HUES48 (cell line): ENCODE measurements at regions not wholly inside any gene's neighbourhood (a gene's known extent, or its start where the extent isn't known, plus 50 kb on each side); places are given as distances from the start of the nearest gene placed in this dataset.

ENCODE experiments used
- H3K27ac ChIP-seq: one replicate; pipeline ENCODE4 v1.7.0; 2013; ENCODE audit warnings: low read depth, low read length, inconsistent platforms
- H3K27me3 ChIP-seq: 2 replicates; pipeline ENCODE4 v1.6.1; 2013; ENCODE audit warnings: mild to moderate bottlenecking, low read length; ENCODE audit not compliant: control insufficient read depth, insufficient read depth
- H3K36me3 ChIP-seq: 2 replicates; pipeline ENCODE4 v1.6.1; 2013; ENCODE audit warnings: low read length; ENCODE audit not compliant: control insufficient read depth, insufficient read depth
- H3K4me1 ChIP-seq: 2 replicates; pipeline ENCODE4 v1.6.1; 2013; ENCODE audit warnings: mild to moderate bottlenecking, low read length; ENCODE audit not compliant: control insufficient read depth, insufficient read depth
- H3K4me3 ChIP-seq: 2 replicates; pipeline ENCODE4 v1.5.1; 2013; ENCODE audit warnings: mild to moderate bottlenecking, low read depth, low read length
- H3K9ac ChIP-seq: 2 replicates; pipeline ENCODE4 v1.6.1; 2013; ENCODE audit warnings: mild to moderate bottlenecking, low read depth, low read length, moderate library complexity
- H3K9me3 ChIP-seq: 2 replicates; pipeline ENCODE4 v1.6.1; 2013; ENCODE audit warnings: low read length; ENCODE audit not compliant: control insufficient read depth, insufficient read depth

DNA sequence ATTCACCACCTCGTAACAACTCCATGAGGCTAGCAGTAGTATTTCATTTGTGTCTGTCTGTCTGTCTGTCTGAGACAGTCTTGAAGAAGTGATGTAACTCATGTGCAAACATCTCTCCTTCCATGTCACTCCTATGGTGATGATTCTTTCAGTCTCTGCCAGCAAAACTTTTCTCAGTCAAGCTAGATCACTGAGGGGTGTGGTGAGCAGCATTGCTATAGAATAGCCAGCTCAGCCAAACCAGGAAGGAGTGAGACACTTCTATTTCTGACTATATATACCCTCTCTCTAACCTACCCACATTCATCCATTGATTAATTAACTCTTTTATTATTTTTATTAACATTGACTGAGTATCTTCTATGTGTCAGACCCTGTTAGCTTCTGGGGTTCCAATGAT is 1095.1 kb upstream of the GYPC start:
- Histone ChIP-seq H3K4me1 (no peaks in the 10 kb centered on the region), H3K27ac (no peak overlapping the region), H3K4me3 (no peak overlapping the region), H3K9ac (no peak overlapping the region), H3K27me3 (no peaks in the 10 kb centered on the region), H3K9me3 (no peaks in the 10 kb centered on the region), H3K36me3 (no peaks in the 10 kb centered on the region)

GRCh38 chr2:125561302-125561701 is 1094.7 kb upstream of the GYPC start:
- H3K4me3 ChIP-seq, result no peak overlapping the region
- no peaks in the 10 kb centered on the region for H3K36me3 ChIP-seq
- no peak overlapping the region for H3K9ac ChIP-seq
- H3K27me3 ChIP-seq, result no peaks in the 10 kb centered on the region
- H3K4me1 ChIP-seq, result no peaks in the 10 kb centered on the region
- H3K27ac ChIP-seq, result no peak overlapping the region
- no peaks in the 10 kb centered on the region for H3K9me3 ChIP-seq

GRCh38 chr2:125562924-125563323 is 1093.0 kb upstream of the GYPC start:
- Histone ChIP-seq H3K4me1 (no peaks in the 10 kb centered on the region), H3K27ac (no peak overlapping the region), H3K4me3 (no peak overlapping the region), H3K36me3 (no peaks in the 10 kb centered on the region), H3K27me3 (no peaks in the 10 kb centered on the region), H3K9ac (no peak overlapping the region), H3K9me3 (no peaks in the 10 kb centered on the region)

GRCh38 chr2:125564471-125564870 is 1091.5 kb upstream of the GYPC start:
- H3K9me3 ChIP-seq, result no peaks in the 10 kb centered on the region
- no peaks in the 10 kb centered on the region for H3K4me1 ChIP-seq
- H3K4me3 ChIP-seq, result no peak overlapping the region
- no peaks in the 10 kb centered on the region for H3K27me3 ChIP-seq
- H3K27ac ChIP-seq, result no peak overlapping the region
- no peaks in the 10 kb centered on the region for H3K36me3 ChIP-seq
- no peak overlapping the region for H3K9ac ChIP-seq

DNA sequence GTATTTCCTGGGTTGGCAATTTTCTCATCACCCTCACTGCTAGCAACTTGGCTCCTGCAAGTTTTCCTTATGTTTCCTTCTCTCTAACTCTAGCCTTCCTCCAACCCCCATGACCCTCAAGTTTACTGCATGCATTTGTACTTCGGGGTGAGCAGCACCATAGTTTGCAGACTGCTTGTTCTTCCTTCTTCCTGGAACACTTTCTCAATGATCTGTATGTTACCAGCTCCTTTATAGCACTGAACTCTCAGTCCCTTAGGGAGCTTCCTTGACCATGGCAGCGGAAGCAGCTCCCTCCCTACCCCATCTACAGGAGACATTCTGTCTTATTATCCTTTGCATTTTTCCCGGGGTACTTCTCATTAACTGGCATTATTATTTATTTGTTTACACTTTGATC is 1089.5 kb upstream of the GYPC start:
- Histone ChIP-seq H3K27me3 (no peaks in the 10 kb centered on the region), H3K4me3 (no peak overlapping the region), H3K9ac (no peak overlapping the region), H3K27ac (no peak overlapping the region), H3K4me1 (no peaks in the 10 kb centered on the region), H3K36me3 (no peaks in the 10 kb centered on the region), H3K9me3 (no peaks in the 10 kb centered on the region)

- H3K4me1 ChIP-seq, result no peaks in the 10 kb centered on the region
- no peaks in the 10 kb centered on the region for H3K27me3 ChIP-seq
- no peak overlapping the region for H3K4me3 ChIP-seq
- H3K9me3 ChIP-seq, result no peaks in the 10 kb centered on the region
- no peak overlapping the region for H3K9ac ChIP-seq
- H3K36me3 ChIP-seq, result no peaks in the 10 kb centered on the region
- H3K27ac ChIP-seq, result no peak overlapping the region
These were observed 1088.9 kb upstream of the GYPC start for GRCh38 chr2:125567100-125567499.

DNA sequence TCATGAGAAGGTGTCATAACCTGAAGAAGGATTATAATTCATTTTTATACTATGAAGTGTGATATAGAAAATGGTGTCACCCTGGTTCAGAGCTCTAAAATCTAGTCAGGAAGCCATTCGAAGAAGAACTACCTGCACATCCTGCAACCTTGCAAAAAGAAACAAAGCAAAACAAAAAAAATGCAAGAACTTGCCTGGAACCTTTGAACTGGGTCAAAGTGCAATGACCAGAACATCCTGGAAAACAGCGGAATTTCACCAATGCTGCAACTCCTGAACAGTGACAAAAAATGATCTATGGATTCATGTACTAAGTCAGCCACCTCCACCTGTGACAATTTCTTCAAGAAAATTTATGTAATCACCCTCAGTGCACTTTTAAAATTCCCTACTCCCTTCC is 1083.3 kb upstream of the GYPC start:
- Histone ChIP-seq H3K9me3 (no peaks in the 10 kb centered on the region), H3K27ac (no peak overlapping the region), H3K36me3 (no peaks in the 10 kb centered on the region), H3K4me3 (no peak overlapping the region), H3K9ac (no peak overlapping the region), H3K27me3 (no peaks in the 10 kb centered on the region), H3K4me1 (no peaks in the 10 kb centered on the region)

GRCh38 chr2:125573432-125573831 is 1082.5 kb upstream of the GYPC start:
- H3K4me3 ChIP-seq, result no peak overlapping the region
- H3K9ac ChIP-seq, result no peak overlapping the region
- H3K4me1 ChIP-seq, result no peaks in the 10 kb centered on the region
- no peaks in the 10 kb centered on the region for H3K9me3 ChIP-seq
- no peaks in the 10 kb centered on the region for H3K36me3 ChIP-seq
- no peaks in the 10 kb centered on the region for H3K27me3 ChIP-seq
- no peak overlapping the region for H3K27ac ChIP-seq

DNA sequence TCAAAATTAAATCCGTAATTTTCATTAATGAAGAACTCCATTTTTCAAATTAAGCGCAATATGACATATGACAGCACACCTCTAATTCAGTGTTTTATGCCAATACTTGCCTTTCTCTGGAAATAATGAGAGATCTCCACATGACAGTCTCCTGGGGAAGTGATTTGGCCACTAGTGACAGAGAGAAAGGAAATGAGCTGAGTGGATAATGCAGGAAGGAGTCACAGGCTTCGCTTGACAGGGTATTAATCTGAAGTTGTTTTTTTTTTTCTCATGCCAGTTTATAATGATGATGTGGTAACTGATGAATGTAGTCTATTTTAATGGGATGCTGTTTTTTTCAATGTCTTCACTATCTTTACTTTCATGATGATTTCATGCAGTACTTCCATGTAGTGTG is 1079.4 kb upstream of the GYPC start:
- Histone ChIP-seq H3K9ac (no peak overlapping the region), H3K27me3 (no peaks in the 10 kb centered on the region), H3K4me1 (no peaks in the 10 kb centered on the region), H3K27ac (no peak overlapping the region), H3K36me3 (no peaks in the 10 kb centered on the region), H3K9me3 (no peaks in the 10 kb centered on the region), H3K4me3 (no peak overlapping the region)

- Histone ChIP-seq H3K4me3 (no peak overlapping the region), H3K9me3 (no peaks in the 10 kb centered on the region; the same call in 1 of the 2 replicates), H3K36me3 (no peaks in the 10 kb centered on the region), H3K27ac (no peak overlapping the region), H3K9ac (no peak overlapping the region), H3K27me3 (no peaks in the 10 kb centered on the region), H3K4me1 (no peaks in the 10 kb centered on the region)
These were observed 1074.4 kb upstream of the GYPC start for GRCh38 chr2:125581557-125581956.

DNA sequence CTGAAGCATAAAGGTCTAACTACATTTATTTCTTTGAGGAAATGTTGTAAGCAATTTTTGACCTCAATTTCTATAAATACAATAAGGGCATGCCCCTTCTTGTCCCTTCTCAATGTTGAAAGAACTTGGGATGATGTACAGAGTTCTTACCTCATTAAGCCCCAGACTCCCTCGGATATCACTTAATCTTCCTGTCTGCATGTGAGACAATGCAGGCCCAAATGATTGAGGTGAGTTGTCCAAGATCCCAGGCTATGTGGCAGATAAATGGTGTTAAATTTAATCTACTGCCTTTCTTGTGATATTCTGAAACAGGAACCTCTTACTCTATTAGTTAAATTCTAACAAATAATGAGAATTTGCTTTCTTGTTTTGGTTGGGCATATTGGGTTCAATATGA is 1073.4 kb upstream of the GYPC start:
- Histone ChIP-seq H3K9me3 (no peaks in the 10 kb centered on the region; the same call in 1 of the 2 replicates), H3K27ac (no peak overlapping the region), H3K27me3 (no peaks in the 10 kb centered on the region), H3K9ac (no peak overlapping the region), H3K4me3 (no peak overlapping the region), H3K4me1 (no peaks in the 10 kb centered on the region), H3K36me3 (no peaks in the 10 kb centered on the region)

DNA sequence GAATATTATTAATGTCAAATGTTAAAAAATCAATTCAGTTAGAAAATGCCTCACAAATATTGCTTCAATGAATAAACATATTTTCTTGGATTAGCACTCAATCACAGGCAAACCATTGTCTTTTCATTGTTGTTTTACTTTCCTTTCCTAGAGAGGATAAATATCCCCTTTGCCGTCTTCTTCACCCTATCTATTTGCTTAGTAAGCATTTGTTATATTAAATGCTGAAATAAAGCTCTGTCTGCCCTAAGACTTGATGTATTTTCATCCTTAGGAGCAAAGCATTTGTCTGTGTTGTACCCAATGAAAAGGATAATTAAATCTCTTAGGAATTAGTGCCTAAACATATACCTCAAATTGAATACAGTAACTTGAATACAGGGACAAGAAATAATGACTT is 1071.2 kb upstream of the GYPC start:
- Histone ChIP-seq H3K9ac (no peak overlapping the region), H3K4me1 (no peaks in the 10 kb centered on the region), H3K4me3 (no peak overlapping the region), H3K9me3 (no peaks in the 10 kb centered on the region; the same call in 1 of the 2 replicates), H3K36me3 (no peaks in the 10 kb centered on the region), H3K27me3 (no peaks in the 10 kb centered on the region), H3K27ac (no peak overlapping the region)
